Choroid plexus epithelial cell (primary cell): ENCODE measurements at regions not wholly inside any gene's neighbourhood (a gene's known extent, or its start where the extent isn't known, plus 50 kb on each side); places are given as distances from the start of the nearest gene placed in this dataset.

Source experiments
- DNase-seq: peaks from one replicate; pipeline ENCODE4 v3.0.0-alpha.2; 2010; ENCODE audit warnings: low read depth
- H3K4me3 ChIP-seq: 2 replicates; pipeline ENCODE4 v1.5.1; 2011; ENCODE audit warnings: low read depth, mild to moderate bottlenecking, control low read depth, low read length, moderate library complexity
- CTCF ChIP-seq: conservative IDR thresholded peaks from 2 replicates; pipeline ENCODE4 v1.5.1; 2011; ENCODE audit warnings: low read depth, mild to moderate bottlenecking, control low read depth, inconsistent platforms, low read length, moderate library complexity

DNA sequence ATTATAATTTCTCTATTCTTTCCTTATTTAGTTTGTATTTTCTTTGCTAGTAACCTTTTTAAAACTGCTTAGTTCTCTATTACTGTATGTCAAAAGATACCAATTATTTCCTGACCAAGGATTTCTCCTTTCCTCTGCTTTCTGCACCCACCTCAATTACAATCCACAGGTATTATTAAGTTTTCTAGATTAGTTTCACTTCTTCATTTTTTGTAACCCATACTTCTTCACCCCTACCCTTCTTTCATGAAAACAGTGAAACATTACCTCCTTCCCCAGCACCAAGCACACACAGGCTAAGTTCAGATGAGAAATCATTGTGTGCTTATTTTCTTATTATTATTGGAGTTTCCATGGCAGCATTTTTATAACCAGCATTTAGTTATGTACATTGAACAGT, 318.5 kb upstream of the MDGA2 start:
- TF ChIP-seq CTCF: no peak
- DNase-seq: no peak
- H3K4me3 ChIP-seq: no peak overlapping the region

GRCh38 chr14:47988175-47988574, 312.8 kb upstream of the MDGA2 start:
- no peak for TF ChIP-seq CTCF
- H3K4me3 ChIP-seq: no peak overlapping the region
- no peak for DNase-seq

GRCh38 chr14:47978871-47979270, 303.5 kb upstream of the MDGA2 start:
- no peak for DNase-seq
- H3K4me3 ChIP-seq: no peak overlapping the region
- TF ChIP-seq CTCF: no peak

DNA sequence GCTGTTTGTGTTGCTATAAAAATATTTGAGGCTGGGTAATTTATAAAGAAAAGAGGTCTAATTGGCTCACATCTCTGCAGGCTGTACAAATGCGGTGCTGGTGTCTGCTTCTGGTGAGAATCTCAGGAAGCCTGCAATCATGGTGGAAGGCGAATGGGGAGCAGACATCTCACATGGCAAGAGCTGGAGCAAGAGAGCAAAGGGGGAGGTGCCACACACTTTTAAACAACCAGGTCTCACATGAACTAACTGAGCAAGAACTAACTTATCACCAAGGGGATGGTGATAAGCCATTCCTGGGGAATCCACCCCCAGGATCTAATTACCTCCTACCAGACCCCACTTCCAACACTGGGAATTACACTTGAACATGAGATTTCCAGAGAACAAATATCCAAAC, 300.7 kb upstream of the MDGA2 start:
- no peak overlapping the region for H3K4me3 ChIP-seq
- DNase-seq: no peak
- no peak for TF ChIP-seq CTCF

DNA sequence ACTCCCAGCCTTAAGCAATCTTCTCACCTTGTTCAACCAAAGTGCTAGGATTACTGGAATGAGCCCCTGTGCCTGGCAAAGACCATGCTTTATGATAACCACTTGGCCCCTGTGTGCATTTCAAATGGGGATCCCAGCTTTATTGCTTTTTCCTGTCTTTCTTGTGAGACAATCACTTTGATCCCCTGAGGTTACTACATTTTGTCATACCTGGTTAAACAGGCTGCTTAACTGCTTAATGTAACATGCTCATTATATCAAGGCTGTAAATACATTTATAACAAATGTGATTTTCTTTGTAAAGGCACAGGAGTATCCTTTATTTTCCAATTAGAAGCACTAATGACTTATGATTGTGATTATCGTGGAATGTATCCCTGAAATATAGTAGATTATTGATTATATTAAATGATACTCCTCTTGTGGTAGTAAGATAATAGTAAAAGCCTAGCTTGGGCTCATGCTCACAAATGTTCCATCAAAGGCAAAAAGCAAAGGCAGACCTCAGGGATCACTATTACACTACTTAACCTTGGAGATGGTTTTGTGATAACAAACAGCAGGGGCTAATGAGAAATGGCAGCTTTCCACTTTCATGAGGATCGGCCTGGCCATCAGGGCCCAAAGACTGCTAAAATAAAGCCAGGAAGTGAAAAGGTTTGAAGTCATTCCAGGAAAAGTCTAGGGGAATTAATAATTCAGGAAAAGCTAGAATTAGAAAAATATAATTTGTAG, 290.8 kb upstream of the MDGA2 start:
- H3K4me3 ChIP-seq: no peak overlapping the region
- no peak for DNase-seq
- no peak for TF ChIP-seq CTCF

GRCh38 chr14:47961634-47962033, 286.2 kb upstream of the MDGA2 start:
- no peak overlapping the region for H3K4me3 ChIP-seq
- DNase-seq: no peak
- no peak for TF ChIP-seq CTCF

GRCh38 chr14:47959740-47960139, 284.3 kb upstream of the MDGA2 start:
- no peak for TF ChIP-seq CTCF
- H3K4me3 ChIP-seq: no peak overlapping the region
- DNase-seq: no peak
